NB4 (cell line): ENCODE measurements at regions not wholly inside any gene's neighbourhood (a gene's known extent, or its start where the extent isn't known, plus 50 kb on each side); places are given as distances from the start of the nearest gene placed in this dataset.

Source experiments
- CTCF ChIP-seq: IDR thresholded peaks from one replicate; pipeline ENCODE4 v1.5.1; 2012; ENCODE audit warnings: low read depth, low read length
- MAX ChIP-seq: IDR thresholded peaks from 2 replicates; pipeline ENCODE4 v1.6.1; 2011; ENCODE audit warnings: low read depth, low read length
- POLR2A ChIP-seq: IDR thresholded peaks from 2 replicates; pipeline ENCODE4 v1.6.1; 2011; ENCODE audit warnings: mild to moderate bottlenecking; ENCODE audit not compliant: insufficient read length; ENCODE audit errors: extremely low read depth

DNA sequence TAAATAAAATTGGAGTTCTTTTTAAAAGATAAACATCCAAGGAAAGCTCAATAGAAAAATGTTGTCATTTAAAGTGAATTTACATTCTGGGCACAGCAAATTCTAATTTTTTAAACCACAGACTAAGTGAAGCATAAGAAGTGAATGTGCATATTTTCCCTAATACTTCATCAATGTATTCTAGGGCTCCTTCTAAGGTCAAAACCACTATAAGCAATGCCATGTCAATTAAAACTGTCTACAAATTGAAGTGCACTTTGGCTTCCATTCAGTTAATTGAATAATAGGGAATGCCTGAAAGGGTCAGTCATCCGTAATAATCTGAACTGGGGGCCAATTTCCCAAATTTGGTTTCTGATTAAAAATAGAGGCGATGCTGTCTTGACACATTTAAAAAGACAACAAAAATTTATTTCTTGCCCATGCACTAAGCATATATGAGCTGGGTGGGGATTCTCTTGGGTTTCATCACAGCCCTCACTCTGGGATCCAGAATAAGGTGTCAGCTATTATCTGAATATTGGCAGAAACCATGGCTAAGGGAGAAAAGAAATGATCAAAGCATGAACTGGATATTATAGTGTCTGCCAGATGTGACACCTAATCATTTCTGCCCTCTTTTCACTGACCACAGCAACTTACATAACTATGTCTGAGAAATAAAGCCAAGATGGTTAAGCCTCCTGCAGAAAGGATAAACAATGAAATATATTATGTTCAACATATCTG is 660.6 kb upstream of the B3GALT2 start:
- TF ChIP-seq CTCF (no peak), POLR2A (no peak), MAX (no peak)
